ENCODE measurements at regions not wholly inside any gene's neighbourhood (a gene's known extent, or its start where the extent isn't known, plus 50 kb on each side); places are given as distances from the start of the nearest gene placed in this dataset.

DNA sequence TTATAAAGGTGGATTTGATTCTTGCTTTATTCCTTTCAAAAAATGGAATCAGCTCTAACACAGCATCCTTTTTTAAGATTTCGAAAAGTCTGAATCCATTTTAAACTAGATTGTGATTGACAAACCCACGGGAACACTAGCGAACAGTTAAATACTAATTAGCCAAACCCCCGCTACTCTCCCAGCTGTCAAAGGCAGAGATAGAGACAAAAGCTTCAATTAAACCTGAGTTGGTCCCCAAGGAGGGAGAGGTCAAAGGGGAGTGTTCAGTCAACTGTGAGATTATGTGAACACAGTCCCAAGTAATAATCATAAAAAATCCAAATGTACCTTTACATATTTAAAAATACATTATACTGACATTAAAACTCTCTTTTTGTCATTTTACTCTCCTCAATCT is 65.7 kb upstream of the TBX20 start:
- 59 to 75% methylated on average over 4 of the region's 4 CpGs for WGBS, 2 donors (ENCODE audit: low coverage in 1 of 2)

DNA sequence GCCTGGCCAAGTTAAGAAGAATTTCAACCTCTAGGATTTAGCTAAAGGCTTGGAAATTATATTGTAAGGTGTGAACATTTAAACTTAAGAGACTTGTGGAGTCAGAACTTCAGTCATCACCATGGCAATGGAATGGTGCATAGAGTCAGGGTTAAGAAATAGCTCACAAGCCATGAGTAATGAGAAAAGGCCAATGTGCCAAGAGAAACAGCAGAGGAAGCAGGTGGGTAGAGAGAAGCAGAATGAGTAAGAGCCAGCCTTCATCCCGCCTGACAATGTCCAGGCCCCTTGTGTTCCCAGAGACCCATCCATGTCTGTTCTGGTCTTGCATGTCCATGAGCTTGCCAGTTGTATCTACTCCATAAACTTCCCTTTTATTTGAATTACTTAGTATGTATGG is 62.6 kb upstream of the TBX20 start:
- Histone ChIP-seq H3K9me3 (no peaks in the 10 kb centered on the region), H3K4me1 (no peaks in the 10 kb centered on the region), H3K27me3 (no peaks in the 10 kb centered on the region), H3K36me3 (no peaks in the 10 kb centered on the region), H3K4me3 (no peak overlapping the region), H3K27ac (no peak overlapping the region)
- intact Hi-C loops (cut with DNase I; ENCODE audit: low total_unique reads) (no loop called here), in situ Hi-C loops (cut with MboI; ENCODE audit: low pct_ligation_motif_present in 1 of 4, low pct_unique_long_range_greater_than_20kb in 1 of 4, low sequenced_read_pairs in 3 of 4) (no loop called here)
- TF ChIP-seq POLR2A (IDR thresholded peaks at IDR 0.05) = no peak
- TF ChIP-seq EP300 (IDR thresholded peaks at IDR 0.05; ENCODE audit: low read depth) = no peak
- no peak for TF ChIP-seq CTCF (IDR thresholded peaks at IDR 0.05)
- peak in 2 of 3 donors; percentile 7 to 16 for TF ChIP-seq POLR2AphosphoS5 (IDR thresholded peaks at IDR 0.05)
- WGBS, 2 donors (ENCODE audit: low coverage in 1 of 2) = 67 to 83% methylated on average over 1 of the region's 1 CpG
- no peak for DNase-seq

More for the DNA sequence above, 65.7 kb upstream of the TBX20 start:
- in situ Hi-C loops (cut with MboI; ENCODE audit: low pct_ligation_motif_present in 1 of 4, low pct_unique_long_range_greater_than_20kb in 1 of 4, low sequenced_read_pairs in 3 of 4) = no loop called here
- Histone ChIP-seq H3K4me1 (no peaks in the 10 kb centered on the region), H3K27ac (no peak overlapping the region), H3K9me3 (no peaks in the 10 kb centered on the region), H3K4me3 (no peak overlapping the region), H3K27me3 (no peaks in the 10 kb centered on the region), H3K36me3 (no peaks in the 10 kb centered on the region)
- DNase-seq = no peak
- intact Hi-C loops (cut with DNase I; ENCODE audit: low total_unique reads) = no loop called here
- TF ChIP-seq CTCF (IDR thresholded peaks at IDR 0.05) = no peak
- no peak for TF ChIP-seq POLR2A (IDR thresholded peaks at IDR 0.05)
- TF ChIP-seq EP300 (IDR thresholded peaks at IDR 0.05; ENCODE audit: low read depth) = no peak
- no peak for TF ChIP-seq POLR2AphosphoS5 (IDR thresholded peaks at IDR 0.05)

GRCh38 chr7:35315517-35315916 is 61.6 kb upstream of the TBX20 start:
- no peaks in the 10 kb centered on the region for H3K36me3 ChIP-seq
- no peak for DNase-seq
- H3K27me3 ChIP-seq = no peaks in the 10 kb centered on the region
- in situ Hi-C loops (cut with MboI; ENCODE audit: low pct_ligation_motif_present in 1 of 4, low pct_unique_long_range_greater_than_20kb in 1 of 4, low sequenced_read_pairs in 3 of 4) = no loop called here
- WGBS, 2 donors (ENCODE audit: low coverage in 1 of 2) = 74 to 76% methylated on average over 2 of the region's 2 CpGs
- no peaks in the 10 kb centered on the region for H3K4me1 ChIP-seq
- H3K4me3 ChIP-seq = no peak overlapping the region
- intact Hi-C loops (cut with DNase I; ENCODE audit: low total_unique reads) = no loop called here
- no peak for TF ChIP-seq POLR2AphosphoS5 (IDR thresholded peaks at IDR 0.05)
- TF ChIP-seq CTCF (IDR thresholded peaks at IDR 0.05) = no peak
- no peak for TF ChIP-seq EP300 (IDR thresholded peaks at IDR 0.05; ENCODE audit: low read depth)
- no peak for TF ChIP-seq POLR2A (IDR thresholded peaks at IDR 0.05)
- no peak overlapping the region for H3K27ac ChIP-seq
- H3K9me3 ChIP-seq = no peaks in the 10 kb centered on the region

DNA sequence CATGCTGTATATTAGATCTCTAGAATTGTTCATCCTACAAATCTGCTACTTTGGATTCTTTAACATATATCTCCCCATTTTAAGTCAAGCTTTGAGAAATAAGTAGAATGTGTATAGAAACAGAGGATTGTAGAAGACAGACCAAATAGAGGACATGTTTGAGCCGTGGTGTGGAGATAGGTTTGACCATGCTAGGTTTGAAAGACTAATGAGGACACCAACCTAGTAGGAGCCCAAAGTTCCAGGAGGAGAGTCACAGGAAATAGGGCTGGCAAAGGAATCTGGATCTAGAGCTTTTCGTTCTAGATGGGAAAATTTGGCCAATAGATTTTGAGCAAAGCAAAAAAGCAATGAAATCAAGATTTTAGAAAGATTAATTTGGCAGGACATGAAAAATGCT is 60.5 kb upstream of the TBX20 start:
- WGBS, 2 donors (ENCODE audit: low coverage in 1 of 2) = 61 to 71% methylated on average over 2 of the region's 2 CpGs
- TF ChIP-seq EP300 (IDR thresholded peaks at IDR 0.05; ENCODE audit: low read depth) = no peak
- TF ChIP-seq CTCF (IDR thresholded peaks at IDR 0.05) = no peak
- TF ChIP-seq POLR2A (IDR thresholded peaks at IDR 0.05) = no peak
- no peak for TF ChIP-seq POLR2AphosphoS5 (IDR thresholded peaks at IDR 0.05)
- no peak for DNase-seq
- in situ Hi-C loops (cut with MboI; ENCODE audit: low pct_ligation_motif_present in 1 of 4, low pct_unique_long_range_greater_than_20kb in 1 of 4, low sequenced_read_pairs in 3 of 4) = no loop called here
- no peaks in the 10 kb centered on the region for H3K9me3 ChIP-seq
- intact Hi-C loops (cut with DNase I; ENCODE audit: low total_unique reads) = no loop called here
- no peaks in the 10 kb centered on the region for H3K36me3 ChIP-seq
- no peaks in the 10 kb centered on the region for H3K4me1 ChIP-seq
- H3K27me3 ChIP-seq = no peaks in the 10 kb centered on the region
- H3K4me3 ChIP-seq = no peak overlapping the region
- no peak overlapping the region for H3K27ac ChIP-seq

Measured in transverse colon (tissue), 4 donors.